ENCODE measurements at regions not wholly inside any gene's neighbourhood (a gene's known extent, or its start where the extent isn't known, plus 50 kb on each side); places are given as distances from the start of the nearest gene placed in this dataset.

GRCh38 chr7:42756841-42757240 lies 155.0 kb downstream of the C7orf25 start:
- no peak for DNase-seq

- no peak for DNase-seq
These were observed 158.0 kb downstream of the C7orf25 start for GRCh38 chr7:42753811-42754363.

DNA sequence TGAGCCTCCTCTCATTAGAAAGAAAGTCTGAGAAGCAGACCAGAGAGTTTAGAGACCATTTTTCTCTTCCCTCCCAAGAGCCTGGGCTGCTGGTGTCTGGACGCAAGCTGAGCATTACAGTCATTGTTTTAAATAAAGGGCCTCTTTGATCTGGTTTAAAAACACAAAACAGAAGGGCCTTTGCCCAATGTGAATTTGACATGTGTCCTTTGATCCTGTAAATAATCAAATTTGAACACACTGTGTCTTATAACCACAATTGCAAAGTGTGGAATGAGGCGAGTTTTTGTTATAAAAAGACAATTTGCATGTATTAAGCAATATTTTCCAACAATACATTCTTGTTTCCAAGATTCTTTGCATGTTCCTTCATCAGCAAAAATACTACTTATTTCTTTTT lies 158.5 kb downstream of the C7orf25 start:
- DNase-seq = no peak

GRCh38 chr7:42750172-42750571 lies 161.7 kb downstream of the C7orf25 start:
- DNase-seq = no peak

GRCh38 chr7:42747044-42747443 lies 164.8 kb downstream of the C7orf25 start:
- no peak for DNase-seq

GRCh38 chr7:42746214-42746613 lies 165.7 kb downstream of the C7orf25 start:
- DNase-seq = no peak

GRCh38 chr7:42745357-42746059 lies 166.4 kb downstream of the C7orf25 start:
- peak; percentile 24 for DNase-seq

DNA sequence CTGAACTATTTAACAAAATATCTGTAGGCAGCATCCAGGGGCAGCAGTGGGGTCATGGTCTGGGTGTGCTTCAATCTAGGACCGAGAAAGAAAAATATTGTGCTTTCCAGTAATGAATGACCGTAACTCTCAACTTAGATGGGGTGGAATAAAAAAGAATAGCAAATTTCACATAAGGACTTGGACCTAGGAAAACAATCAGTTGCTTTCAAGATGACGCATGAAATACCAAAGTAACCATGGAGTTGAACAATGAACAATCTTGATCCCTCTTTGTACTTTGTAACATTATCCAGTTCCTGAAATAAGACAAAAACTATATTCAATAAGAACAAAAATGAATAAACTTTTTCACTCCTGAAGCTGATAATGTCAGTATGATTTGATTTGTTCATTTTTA lies 167.1 kb downstream of the C7orf25 start:
- no peak for DNase-seq

DNA sequence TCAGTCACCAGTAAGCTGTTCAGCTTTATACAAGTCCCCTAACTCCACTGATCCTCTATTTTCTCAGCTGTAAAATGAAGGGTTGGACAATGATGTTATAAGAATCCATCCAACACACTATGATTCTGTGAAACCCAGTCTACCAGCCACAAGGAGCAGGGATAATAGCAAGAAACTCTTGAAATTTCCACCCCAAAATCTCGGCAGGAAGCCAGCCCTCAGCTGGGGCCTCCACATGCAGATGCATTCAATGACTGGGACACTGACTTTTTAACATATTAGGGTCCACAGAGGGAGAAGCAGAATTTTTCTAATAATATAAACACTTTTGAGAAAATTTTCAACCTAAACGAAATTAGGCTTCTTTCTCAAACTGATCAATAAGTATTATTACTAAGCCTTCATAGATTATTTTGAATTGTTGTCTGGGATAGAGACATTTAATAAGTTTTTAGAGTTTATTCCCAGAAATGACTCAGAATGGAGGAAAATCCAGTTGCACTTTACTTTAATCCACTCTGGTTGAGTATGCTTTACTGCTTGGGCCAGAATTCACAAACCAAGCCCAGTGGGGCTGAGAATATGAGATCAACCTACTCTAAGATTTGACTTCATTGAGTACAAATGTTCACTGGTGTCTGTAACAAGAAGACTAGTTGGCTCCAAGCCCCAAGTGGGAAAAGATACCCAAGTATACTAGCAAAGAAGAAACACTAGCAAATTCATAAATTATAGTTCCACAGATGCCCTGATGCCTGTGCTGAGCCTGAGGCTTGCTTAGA lies 168.6 kb downstream of the C7orf25 start:
- no peak for DNase-seq

DNA sequence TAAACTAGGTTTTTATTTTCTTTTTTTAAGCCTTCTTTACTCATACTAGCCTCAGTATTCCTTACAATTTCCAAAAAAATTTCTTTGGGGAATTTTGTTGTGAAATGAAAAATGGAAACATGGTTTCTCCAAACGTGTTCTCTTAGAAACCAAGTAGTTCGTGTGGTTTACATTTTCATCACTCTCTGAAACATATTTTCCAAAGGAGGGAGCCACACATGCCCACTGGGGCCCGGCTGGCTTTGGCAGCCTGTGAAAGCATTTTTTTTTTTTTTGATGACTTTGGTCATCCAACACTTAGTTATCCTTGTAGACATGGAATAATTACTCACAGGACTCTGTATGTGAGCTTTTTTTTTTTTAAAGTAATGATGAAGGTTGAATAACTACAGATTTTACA lies 169.6 kb downstream of the C7orf25 start:
- DNase-seq = no peak

- DNase-seq = no peak
These were observed 171.5 kb downstream of the C7orf25 start for GRCh38 chr7:42740408-42740807.

DNA sequence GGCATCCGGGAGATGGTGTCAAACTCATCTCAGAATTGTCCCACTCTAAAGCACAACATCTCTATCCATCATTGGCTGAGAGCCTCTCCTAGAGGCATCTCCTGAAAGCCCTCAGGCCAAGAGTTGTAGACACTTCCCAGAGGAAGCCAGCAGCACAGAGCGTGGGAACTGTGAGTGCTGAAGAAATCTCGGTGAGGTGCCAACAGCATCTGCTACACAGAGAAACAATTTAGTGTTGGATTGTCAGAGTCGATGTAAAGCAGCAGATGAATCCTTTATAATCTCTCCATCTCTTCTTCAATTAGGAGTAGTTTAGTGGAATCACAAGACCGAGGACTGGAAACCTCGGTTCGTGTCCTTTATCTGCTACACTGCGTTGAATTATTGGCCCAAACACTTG lies 172.2 kb downstream of the C7orf25 start:
- DNase-seq = no peak

DNA sequence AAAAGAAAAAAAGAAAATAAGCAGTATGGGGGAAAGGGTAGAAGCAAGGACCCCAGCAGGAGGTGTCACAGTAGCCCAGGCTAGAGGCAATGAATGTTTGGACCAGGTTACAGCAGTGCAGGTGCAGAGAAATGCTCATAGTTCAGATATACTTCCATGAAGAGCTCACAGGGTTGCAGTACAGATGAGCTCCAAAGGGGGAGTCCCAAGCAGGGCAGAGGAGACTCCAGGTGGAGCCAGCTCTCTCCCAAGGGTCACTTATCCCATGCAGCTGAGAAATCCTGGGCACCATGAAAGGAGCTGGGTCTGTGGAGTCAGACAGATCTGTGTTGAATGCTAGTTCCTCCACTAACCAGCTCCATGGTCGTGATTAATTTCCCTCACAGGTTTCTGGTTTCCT lies 174.9 kb downstream of the C7orf25 start:
- no peak for DNase-seq

GRCh38 chr7:42735081-42735480 lies 176.8 kb downstream of the C7orf25 start:
- no peak for DNase-seq

GRCh38 chr7:42734568-42734967 lies 177.3 kb downstream of the C7orf25 start:
- no peak for DNase-seq

GRCh38 chr7:42733040-42733439 lies 178.8 kb downstream of the C7orf25 start:
- no peak for DNase-seq

DNA sequence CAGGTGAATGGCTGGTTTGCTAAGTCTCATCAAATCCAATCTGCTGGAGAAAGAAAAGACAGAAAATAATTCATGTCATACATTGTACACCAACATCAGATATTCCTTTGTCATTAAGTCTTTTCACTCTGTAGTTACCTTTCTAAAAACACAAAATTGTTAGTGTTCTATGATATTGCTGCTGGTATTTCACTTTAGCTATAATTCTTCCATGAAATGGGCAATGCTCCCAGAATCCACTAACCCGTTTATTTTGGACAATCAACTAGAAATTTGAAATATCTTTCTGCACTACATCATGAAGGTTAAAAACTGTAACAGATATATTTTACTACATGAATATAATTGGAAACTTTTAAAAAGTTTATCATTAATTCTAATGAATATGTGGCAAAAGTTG lies 181.3 kb downstream of the C7orf25 start:
- no peak for DNase-seq

- DNase-seq = no peak
These were observed 182.7 kb downstream of the C7orf25 start for GRCh38 chr7:42729053-42729765.

- no peak for DNase-seq
These were observed 184.4 kb downstream of the C7orf25 start for GRCh38 chr7:42727451-42727850.

DNA sequence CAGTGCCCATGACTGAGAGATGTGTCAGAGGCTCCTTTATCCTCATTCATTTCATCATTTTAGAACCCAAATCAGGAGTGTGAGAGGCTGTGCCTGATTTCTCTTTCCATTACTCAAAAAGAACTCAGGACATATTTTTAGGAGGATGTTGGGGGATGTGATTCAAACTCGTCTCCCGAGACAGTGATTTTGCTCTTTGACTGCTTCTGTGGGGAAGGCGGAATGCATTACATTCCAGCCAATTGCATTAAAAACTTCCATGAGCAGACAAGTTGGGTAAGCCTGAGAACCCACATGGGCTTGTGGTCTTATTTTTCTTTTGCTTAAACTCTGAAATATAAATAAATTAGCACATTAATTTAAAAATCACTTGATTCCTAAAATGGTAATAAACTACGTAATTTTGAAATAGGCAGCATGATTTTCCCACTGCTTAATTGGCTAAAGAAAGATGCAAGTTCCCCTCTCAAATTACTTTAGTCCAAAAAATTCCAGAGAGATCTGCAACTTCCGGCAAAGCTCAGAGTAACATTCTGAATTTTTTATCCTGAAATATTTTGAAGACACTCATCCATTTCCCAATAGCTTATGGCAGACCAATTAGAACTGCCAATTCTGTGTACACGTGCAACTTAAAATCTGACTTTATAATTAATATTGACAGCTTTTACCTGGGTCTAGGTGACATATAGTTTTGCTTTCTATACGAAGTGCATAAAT lies 185.6 kb downstream of the C7orf25 start:
- no peak for DNase-seq

DNA sequence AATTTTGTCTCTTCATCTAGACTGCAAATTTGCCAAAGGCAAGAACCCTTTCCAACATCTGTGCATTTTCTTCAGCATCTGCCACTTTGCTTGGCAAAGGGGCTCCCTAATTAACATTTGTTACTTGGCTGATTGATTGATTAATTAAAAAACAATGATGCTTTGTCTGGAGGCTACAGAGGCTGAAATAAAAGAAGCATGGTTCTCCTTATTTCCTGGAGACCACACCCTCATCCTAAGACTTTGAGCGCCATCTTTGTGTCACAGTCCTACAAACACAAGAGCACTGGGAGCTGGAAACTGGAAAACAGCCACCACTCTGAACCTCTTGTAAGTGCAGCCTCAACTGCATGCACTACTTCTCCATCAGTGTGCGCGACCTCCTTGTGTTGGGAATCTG lies 189.2 kb downstream of the C7orf25 start:
- no peak for DNase-seq

- DNase-seq = no peak
These were observed 189.7 kb downstream of the C7orf25 start for GRCh38 chr7:42722198-42722597.
